SHP77 treated with DMSO at 0.1 percent for 48 hours (cell line): ENCODE measurements at regions not wholly inside any gene's neighbourhood (a gene's known extent, or its start where the extent isn't known, plus 50 kb on each side); places are given as distances from the start of the nearest gene placed in this dataset.

Source experiments
- DNase-seq: peaks from one replicate; lab custom pipeline; 2025; lab: John Stamatoyannopoulos, UW

DNA sequence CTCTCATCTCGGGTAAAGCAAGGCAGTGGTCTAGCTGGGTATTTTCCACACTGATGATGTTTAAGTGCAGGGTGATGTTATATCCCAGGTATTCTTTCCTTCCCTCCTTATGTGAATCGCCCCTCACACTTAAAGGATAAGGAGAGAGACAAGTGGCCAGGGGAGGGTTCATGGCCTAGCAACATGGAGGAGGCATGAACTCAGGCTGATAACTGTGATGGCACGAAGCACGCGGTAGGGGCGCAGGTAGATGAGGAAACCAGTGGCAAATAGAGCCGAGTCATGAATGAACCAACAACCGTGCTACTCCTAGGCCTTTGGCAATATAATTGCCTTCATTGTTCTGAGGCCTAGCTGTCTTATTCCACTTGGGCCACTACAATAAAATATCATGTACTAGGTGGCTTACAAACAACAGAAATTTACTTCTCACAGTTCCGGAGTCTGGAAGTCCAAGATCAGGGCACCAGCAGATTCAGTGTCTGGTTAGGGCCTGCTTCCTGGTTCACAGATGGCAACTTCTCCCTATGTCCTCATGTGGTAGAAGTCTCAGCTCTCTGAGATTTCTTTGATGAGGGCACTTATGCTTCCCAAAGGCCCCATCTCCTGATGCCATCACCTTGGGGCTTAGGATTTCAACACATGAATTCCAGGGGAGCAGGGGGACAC lies 56.0 kb upstream of the PIK3CG start:
- no peak for DNase-seq

GRCh38 chr7:106811472-106811871 lies 53.6 kb upstream of the PIK3CG start:
- no peak for DNase-seq

- DNase-seq, result no peak
Measured at GRCh38 chr7:106812027-106812643, 52.9 kb upstream of the PIK3CG start.

DNA sequence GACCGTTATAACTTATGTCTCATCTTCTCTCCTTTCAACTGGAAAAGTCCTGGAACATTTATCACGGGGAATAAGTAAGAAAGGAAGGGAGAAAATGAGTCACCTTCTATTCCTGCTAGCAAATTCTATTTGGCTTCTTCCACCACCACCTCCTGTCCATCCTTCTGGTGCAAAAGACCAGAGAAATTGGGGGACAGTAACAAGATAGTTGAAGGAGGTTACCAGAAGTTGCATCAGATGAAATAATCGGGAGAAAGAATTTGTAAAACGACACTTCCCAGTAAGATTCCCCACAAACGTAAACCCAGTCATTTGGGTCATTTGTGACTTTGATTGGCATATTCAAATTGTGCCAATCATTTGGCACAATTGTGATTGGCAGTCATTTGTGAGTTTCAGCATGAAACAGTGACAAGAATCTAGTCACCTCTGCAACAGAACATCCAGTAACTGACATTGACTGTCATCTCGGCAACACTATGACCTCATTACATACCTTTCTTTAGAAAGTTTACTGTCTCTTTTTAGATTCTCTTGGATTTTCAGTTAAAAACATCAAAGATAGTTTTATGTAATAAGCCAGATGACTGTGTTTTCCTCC lies 51.3 kb upstream of the PIK3CG start:
- no peak for DNase-seq

GRCh38 chr7:106814887-106815286 lies 50.2 kb upstream of the PIK3CG start:
- DNase-seq, result no peak
